ENCODE measurements at regions not wholly inside any gene's neighbourhood (a gene's known extent, or its start where the extent isn't known, plus 50 kb on each side); places are given as distances from the start of the nearest gene placed in this dataset.

- DNase-seq (ENCODE audit: low read depth in 2 of 2): no peak
Measured at GRCh38 chr5:148950471-148950863, 112.4 kb downstream of the SH3TC2 start.

GRCh38 chr5:148950892-148951291 lies 112.0 kb downstream of the SH3TC2 start:
- DNase-seq (ENCODE audit: low read depth in 2 of 2): no peak

- DNase-seq (ENCODE audit: low read depth in 2 of 2): no peak
Measured at GRCh38 chr5:148951612-148952011, 111.2 kb downstream of the SH3TC2 start.

- no peak for DNase-seq (ENCODE audit: low read depth in 2 of 2)
Measured at GRCh38 chr5:148952097-148952867, 110.6 kb downstream of the SH3TC2 start.

GRCh38 chr5:148953711-148954110 lies 109.2 kb downstream of the SH3TC2 start:
- DNase-seq (ENCODE audit: low read depth in 2 of 2): no peak
